IMR-90 (cell line): ENCODE measurements at regions not wholly inside any gene's neighbourhood (a gene's known extent, or its start where the extent isn't known, plus 50 kb on each side); places are given as distances from the start of the nearest gene placed in this dataset.

Source experiments
- ATAC-seq: fragments of 200-7000 bp; cut with Tn5 transposase; 2 replicates; pipeline ENCODE4 v1.9.1; 2020; ENCODE audit warnings: low read depth, mild to moderate bottlenecking, moderate library complexity
- BruUV-seq: library from RNA; stranded (reverse); fragments of 400-500 nt; replicated peaks from 2 replicates; lab custom pipeline; 2021; lab: Mats Ljungman, UMichigan
- CTCF ChIA-PET: fragments of 300-600 bp; formaldehyde crosslinking; extraction: SDS; loops from one replicate; lab custom pipeline; 2021; ENCODE audit warnings: antibody characterized with exemption; lab: Yijun Ruan, JAX
- POLR2A ChIA-PET: fragments of 300-600 bp; sonication (Branson Sonifier 250); formaldehyde crosslinking; loops from one replicate; lab custom pipeline; 2022; ENCODE audit warnings: antibody characterized with exemption; ENCODE audit not compliant: unreplicated experiment; lab: Charles Lee
- DNase-seq: peaks from one replicate; pipeline ENCODE4 v3.0.0; 2013
- H2AFZ ChIP-seq: replicated peaks from 2 replicates; pipeline ENCODE3; 2013; ENCODE audit warnings: low read length, mild to moderate bottlenecking; ENCODE audit not compliant: poor library complexity
- H2AK5ac ChIP-seq: 2 replicates; pipeline ENCODE4 v1.6.1; 2013; ENCODE audit warnings: low read depth, low read length, inconsistent platforms
- H2AK9ac ChIP-seq: replicated peaks from 2 replicates; pipeline ENCODE3; 2013; ENCODE audit warnings: mild to moderate bottlenecking, low read depth, low read length, moderate library complexity; ENCODE audit not compliant: poor library complexity
- H2BK120ac ChIP-seq: 2 replicates; pipeline ENCODE4 v1.6.1; 2013; ENCODE audit warnings: low read depth, low read length, inconsistent platforms
- H2BK15ac ChIP-seq: 3 replicates; pipeline ENCODE4 v1.6.1; 2013; ENCODE audit warnings: low read depth, low read length, inconsistent platforms
- H2BK20ac ChIP-seq: 2 replicates; pipeline ENCODE4 v1.6.1; 2013; ENCODE audit warnings: low read depth, mild to moderate bottlenecking, inconsistent platforms, low read length, moderate library complexity
- H2BK5ac ChIP-seq: 2 replicates; pipeline ENCODE4 v1.6.1; 2013; ENCODE audit warnings: mild to moderate bottlenecking, low read depth, low read length, inconsistent platforms; ENCODE audit not compliant: poor library complexity, severe bottlenecking
- H3K14ac ChIP-seq: replicated peaks from 2 replicates; pipeline ENCODE4 v1.6.1; 2013; ENCODE audit warnings: low read depth, low read length, inconsistent platforms
- H3K18ac ChIP-seq: 2 replicates; pipeline ENCODE4 v1.6.1; 2013; ENCODE audit warnings: low read depth, low read length, control low read depth
- H3K23ac ChIP-seq: 2 replicates; pipeline ENCODE4 v1.6.1; 2013; ENCODE audit warnings: low read depth, low read length, inconsistent platforms
- H3K27ac ChIP-seq: 2 replicates; pipeline ENCODE4 v1.5.1; 2013; ENCODE audit warnings: mild to moderate bottlenecking, control low read depth, low read length; ENCODE audit not compliant: insufficient read depth
- H3K27me3 ChIP-seq: 2 replicates; pipeline ENCODE4 v1.6.1; 2013; ENCODE audit warnings: low read length; ENCODE audit not compliant: control insufficient read depth, insufficient read depth
- H3K36me3 ChIP-seq: 2 replicates; pipeline ENCODE4 v1.6.1; 2013; ENCODE audit warnings: low read length, mixed read lengths; ENCODE audit not compliant: control insufficient read depth, insufficient read depth
- H3K4ac ChIP-seq: 2 replicates; pipeline ENCODE4 v1.6.1; 2013; ENCODE audit warnings: low read depth, low read length, inconsistent platforms
- H3K4me1 ChIP-seq: 2 replicates; pipeline ENCODE4 v1.6.1; 2013; ENCODE audit warnings: low read length, mixed read lengths; ENCODE audit not compliant: control insufficient read depth, insufficient read depth
- H3K4me2 ChIP-seq: 2 replicates; pipeline ENCODE4 v1.6.1; 2013; ENCODE audit warnings: low read depth, mild to moderate bottlenecking, control low read depth, low read length, moderate library complexity
- H3K4me3 ChIP-seq: 2 replicates; pipeline ENCODE4 v1.5.1; 2013; ENCODE audit warnings: low read depth, mild to moderate bottlenecking, control low read depth, low read length, moderate library complexity; ENCODE audit not compliant: insufficient read depth
- H3K56ac ChIP-seq: 2 replicates; pipeline ENCODE4 v1.6.1; 2013; ENCODE audit warnings: low read length, inconsistent platforms; ENCODE audit not compliant: insufficient read depth; ENCODE audit errors: extremely low read depth
- H3K79me1 ChIP-seq, 2 experiments: 2 replicates each; pipeline ENCODE4 v1.6.1; 2013; ENCODE audit warnings: low read length in 2 of 2, inconsistent platforms in 1 of 2, low read depth in 1 of 2
- H3K9ac ChIP-seq: 2 replicates; pipeline ENCODE4 v1.6.1; 2013; ENCODE audit warnings: low read depth, low read length, control low read depth
- H3K9me1 ChIP-seq: 2 replicates; pipeline ENCODE4 v1.6.1; 2013; ENCODE audit warnings: low read length, inconsistent platforms; ENCODE audit not compliant: insufficient read depth
- H3K9me3 ChIP-seq: 2 replicates; pipeline ENCODE4 v1.6.1; 2013; ENCODE audit warnings: low read length; ENCODE audit not compliant: control insufficient read depth, insufficient read depth
- H4K20me1 ChIP-seq: 2 replicates; pipeline ENCODE4 v1.6.1; 2013; ENCODE audit warnings: low read length, inconsistent platforms; ENCODE audit not compliant: insufficient read depth
- H4K5ac ChIP-seq: 2 replicates; pipeline ENCODE4 v1.6.1; 2013; ENCODE audit warnings: mild to moderate bottlenecking, low read depth, low read length, control low read depth
- H4K8ac ChIP-seq, 2 experiments: 2 replicates each; pipeline ENCODE4 v1.6.1; 2013; ENCODE audit warnings: low read depth in 2 of 2, low read length in 2 of 2, control low read depth in 1 of 2, inconsistent platforms in 1 of 2
- H4K91ac ChIP-seq: 2 replicates; pipeline ENCODE4 v1.6.1; 2013; ENCODE audit warnings: low read depth, low read length, inconsistent platforms; ENCODE audit not compliant: insufficient read depth
- BHLHE40 ChIP-seq: fragments of 150-350 bp; IDR thresholded peaks from 2 replicates; pipeline ENCODE4 v1.6.1; 2016; ENCODE audit warnings: mild to moderate bottlenecking, low read depth, low read length
- MAZ ChIP-seq: IDR thresholded peaks from 2 replicates; pipeline ENCODE4 v1.6.1; 2012; ENCODE audit warnings: low read depth, mild to moderate bottlenecking, low read length, improper control_type of control experiment, moderate library complexity, borderline replicate concordance
- MXI1 ChIP-seq: IDR thresholded peaks from 2 replicates; pipeline ENCODE4 v1.6.1; 2012; ENCODE audit warnings: low read depth, mild to moderate bottlenecking, low read length, moderate library complexity, borderline replicate concordance
- NFE2L2 ChIP-seq: fragments of 150-350 bp; IDR thresholded peaks from 2 replicates; pipeline ENCODE4 v1.6.1; 2016; ENCODE audit warnings: low read depth, mild to moderate bottlenecking, low read length
- RAD21 ChIP-seq: IDR thresholded peaks from 2 replicates; pipeline ENCODE4 v1.6.1; 2012; ENCODE audit warnings: low read length, improper control_type of control experiment
- SMC3 ChIP-seq: fragments of 150-350 bp; IDR thresholded peaks from 2 replicates; pipeline ENCODE4 v1.6.1; 2016; ENCODE audit warnings: low read depth, mild to moderate bottlenecking, antibody characterized with exemption, low read length, moderate library complexity
- WGBS, 2 experiments: methylation state at CpG; one replicate each; pipeline versions ENCODE4 v1.1.5 to v1.1.7; 2013; ENCODE audit warnings: missing lambda C conversion rate in 2 of 2; ENCODE audit not compliant: insufficient read length in 1 of 2; ENCODE audit errors: extremely low coverage in 2 of 2; 5-methylcytosine and 5-hydroxymethylcytosine counted together
- dilution Hi-C: fragments of 300-500 bp; cut with HindIII; formaldehyde crosslinking; loops from one replicate; pipeline ENCODE4 v1.14.3; 2018; ENCODE audit warnings: low sequenced_read_pairs; ENCODE audit not compliant: unreplicated experiment
- in situ Hi-C: fragments of 300-500 bp; cut with MboI; formaldehyde crosslinking; loops from 3 replicates; pipeline ENCODE4 v1.14.3; 2019; ENCODE audit warnings: low sequenced_read_pairs, inconsistent platforms, mixed read lengths
- intact Hi-C: fragments of 100-400 bp; cut with micrococcal nuclease; formaldehyde crosslinking; loops from 2 replicates; pipeline ENCODE4 v1.10.0; 2022
- TF ChIP-seq, protein P1 (sequence below): fragments of 150-350 bp; IDR thresholded peaks from 2 replicates; pipeline ENCODE4 v1.6.1; 2017; ENCODE audit warnings: mild to moderate bottlenecking, antibody characterized with exemption, low read length, low read depth

DNA sequence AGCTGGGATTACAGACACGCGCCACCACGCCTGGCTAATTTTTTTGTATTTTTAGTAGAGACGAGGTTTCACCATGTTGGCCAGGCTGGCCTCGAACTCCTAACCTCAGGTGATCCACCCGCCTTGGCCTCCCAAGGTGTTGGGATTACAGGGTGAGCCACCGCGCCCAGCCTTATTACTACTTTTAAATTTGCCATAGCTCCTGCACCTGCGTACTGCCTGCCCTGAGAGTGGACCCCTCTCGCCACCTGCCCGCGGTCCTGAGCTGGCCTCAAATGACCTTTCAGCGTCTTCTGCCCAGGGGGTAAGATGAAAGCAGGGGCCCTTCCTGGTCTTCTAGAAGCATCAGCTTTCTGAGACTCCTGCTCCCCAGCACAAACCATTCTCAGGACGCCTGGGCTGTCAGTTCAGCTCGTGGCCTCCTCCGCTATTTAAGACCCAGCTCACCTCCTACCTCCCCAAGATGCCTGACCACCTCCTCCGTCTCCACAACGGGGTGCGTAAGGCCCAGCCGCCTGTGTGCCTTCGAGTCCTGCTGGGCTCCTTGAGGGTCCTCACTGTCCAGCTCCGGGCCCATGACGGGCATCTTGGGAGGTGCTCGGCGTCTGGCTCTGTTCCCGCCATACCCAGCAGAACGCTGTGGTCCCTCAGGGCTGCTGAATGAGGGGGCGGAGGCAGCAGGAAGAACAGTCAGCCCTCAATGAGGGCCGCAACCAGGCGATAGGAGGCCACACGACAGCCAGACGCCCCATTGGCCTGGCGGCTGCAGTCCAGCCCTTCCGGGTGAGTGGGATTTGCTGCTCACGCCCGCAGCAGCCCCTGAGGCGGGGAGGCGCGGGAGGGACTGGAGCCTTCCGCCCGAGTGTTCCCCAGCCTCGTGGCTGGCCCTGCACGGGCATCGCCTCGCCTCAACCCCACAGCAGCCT, 266.6 kb downstream of the TFCP2L1 start:
- Histone ChIP-seq H3K79me1 (no peaks in the 10 kb centered on the region), H4K91ac (no peak overlapping the region), H3K14ac (no peak overlapping the region), H3K27ac (no peak overlapping the region), H3K18ac (no peak overlapping the region), H3K4me3 (no peak overlapping the region), H3K4me2 (no peak overlapping the region), H3K36me3 (no peaks in the 10 kb centered on the region), H2BK120ac (no peak overlapping the region), H2BK15ac (no peak overlapping the region), H3K9ac (no peak overlapping the region), H3K27me3 (peaks cover 38% of the 10 kb centered on the region), H3K4ac (no peak overlapping the region), H2BK20ac (no peak overlapping the region), H4K5ac (no peak overlapping the region), H4K20me1 (no peaks in the 10 kb centered on the region), H3K56ac (no peak overlapping the region), H2AK5ac (no peak overlapping the region), H2BK5ac (no peak overlapping the region), H3K23ac (no peak overlapping the region), H4K8ac (peak overlapping the region in 1 of 2 experiments; percentile 33; a peak in 1 of 4 replicates), H3K9me3 (peaks cover 2% of the 10 kb centered on the region; the same call in 1 of the 2 replicates), H3K9me1 (no peaks in the 10 kb centered on the region), H2AK9ac (no peak overlapping the region), H2AFZ (peak overlapping the region; percentile 76), H3K4me1 (no peaks in the 10 kb centered on the region)
- ATAC-seq (peak; percentile 87), DNase-seq (peak; percentile 34)
- WGBS, 2 experiments: 57% methylated on average over 29 of the region's 45 CpGs; no CpG with 5 or more reads in 1 of the 2 experiments
- POLR2A ChIA-PET: no interaction called here
- no TSS peak for BruUV-seq
- intact Hi-C loops: no loop called here
- CTCF ChIA-PET: no interaction called here
- TF ChIP-seq SMC3 (no peak), NFE2L2 (no peak), BHLHE40 (no peak), RAD21 (no peak), MAZ (no peak), MXI1 (no peak)
- TF ChIP-seq, protein P1, sequence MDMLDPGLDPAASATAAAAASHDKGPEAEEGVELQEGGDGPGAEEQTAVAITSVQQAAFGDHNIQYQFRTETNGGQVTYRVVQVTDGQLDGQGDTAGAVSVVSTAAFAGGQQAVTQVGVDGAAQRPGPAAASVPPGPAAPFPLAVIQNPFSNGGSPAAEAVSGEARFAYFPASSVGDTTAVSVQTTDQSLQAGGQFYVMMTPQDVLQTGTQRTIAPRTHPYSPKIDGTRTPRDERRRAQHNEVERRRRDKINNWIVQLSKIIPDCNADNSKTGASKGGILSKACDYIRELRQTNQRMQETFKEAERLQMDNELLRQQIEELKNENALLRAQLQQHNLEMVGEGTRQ: no peak
- dilution Hi-C loops: no loop called here
- in situ Hi-C loops: no loop called here
